AG09309 (cell line): ENCODE measurements at regions not wholly inside any gene's neighbourhood (a gene's known extent, or its start where the extent isn't known, plus 50 kb on each side); places are given as distances from the start of the nearest gene placed in this dataset.

Experiments
- DNase-seq: peaks from one replicate; pipeline ENCODE4 v3.0.0-alpha.2; 2010; ENCODE audit warnings: low read depth
- H3K4me3 ChIP-seq: 2 replicates; pipeline ENCODE4 v1.5.1; 2011; ENCODE audit warnings: mild to moderate bottlenecking, low read depth, low read length, moderate library complexity; ENCODE audit not compliant: control insufficient read depth
- CTCF ChIP-seq: IDR thresholded peaks from 2 replicates; pipeline ENCODE4 v1.5.1; 2011; ENCODE audit warnings: mild to moderate bottlenecking, low read depth, low read length, inconsistent platforms; ENCODE audit not compliant: insufficient read depth, control insufficient read depth; ENCODE audit errors: missing control alignments

- no peak for DNase-seq
- no peak overlapping the region for H3K4me3 ChIP-seq
- no peak for TF ChIP-seq CTCF
Observed at GRCh38 chr17:13994050-13994449, 75.3 kb upstream of the COX10 start.

DNA sequence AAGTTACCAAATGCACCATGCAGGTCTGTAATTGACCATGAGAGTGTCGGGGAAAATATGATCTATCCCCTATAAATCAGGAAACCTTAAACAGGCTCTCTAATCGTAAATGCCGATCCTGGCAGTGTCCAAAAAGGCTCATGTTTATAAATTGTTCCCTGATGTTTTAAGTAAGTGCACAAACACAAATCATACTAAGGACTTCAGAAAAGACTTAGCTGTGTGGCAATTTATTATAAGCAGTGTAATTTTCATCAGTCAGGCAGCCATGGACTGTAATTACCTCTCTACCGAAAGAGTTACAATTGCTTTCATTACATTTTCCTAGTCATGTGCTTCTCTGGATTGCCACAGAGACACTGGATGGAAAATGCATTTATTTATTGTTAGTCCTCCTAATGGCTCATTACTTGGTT, 73.4 kb upstream of the COX10 start:
- no peak overlapping the region; the same call in 1 of the 2 replicates for H3K4me3 ChIP-seq
- DNase-seq: no peak
- TF ChIP-seq CTCF: no peak

DNA sequence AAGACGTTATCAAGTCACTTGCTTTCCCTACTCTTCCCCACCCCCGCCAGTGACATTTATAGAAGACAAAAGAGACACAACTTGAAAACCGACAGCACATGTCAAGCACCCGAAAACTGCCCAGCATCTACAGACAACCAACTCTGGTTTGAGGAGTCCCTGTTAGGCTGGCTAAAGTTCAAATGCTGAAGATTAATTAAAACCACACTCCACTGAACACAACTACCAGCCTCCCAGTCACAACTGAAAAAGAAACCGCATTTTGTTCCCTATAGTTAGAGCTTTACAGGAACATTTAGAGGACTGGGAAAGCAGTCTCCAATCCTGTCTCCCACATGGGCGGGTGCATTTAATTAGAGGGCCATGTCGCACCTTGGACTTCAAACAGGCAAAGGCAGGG, 73.0 kb upstream of the COX10 start:
- no peak overlapping the region; the same call in 1 of the 2 replicates for H3K4me3 ChIP-seq
- TF ChIP-seq CTCF: no peak

GRCh38 chr17:13996748-13997147, 72.6 kb upstream of the COX10 start:
- DNase-seq: no peak
- TF ChIP-seq CTCF: no peak
- no peak overlapping the region for H3K4me3 ChIP-seq

More for the DNA sequence above, 73.0 kb upstream of the COX10 start:
- no peak for DNase-seq

DNA sequence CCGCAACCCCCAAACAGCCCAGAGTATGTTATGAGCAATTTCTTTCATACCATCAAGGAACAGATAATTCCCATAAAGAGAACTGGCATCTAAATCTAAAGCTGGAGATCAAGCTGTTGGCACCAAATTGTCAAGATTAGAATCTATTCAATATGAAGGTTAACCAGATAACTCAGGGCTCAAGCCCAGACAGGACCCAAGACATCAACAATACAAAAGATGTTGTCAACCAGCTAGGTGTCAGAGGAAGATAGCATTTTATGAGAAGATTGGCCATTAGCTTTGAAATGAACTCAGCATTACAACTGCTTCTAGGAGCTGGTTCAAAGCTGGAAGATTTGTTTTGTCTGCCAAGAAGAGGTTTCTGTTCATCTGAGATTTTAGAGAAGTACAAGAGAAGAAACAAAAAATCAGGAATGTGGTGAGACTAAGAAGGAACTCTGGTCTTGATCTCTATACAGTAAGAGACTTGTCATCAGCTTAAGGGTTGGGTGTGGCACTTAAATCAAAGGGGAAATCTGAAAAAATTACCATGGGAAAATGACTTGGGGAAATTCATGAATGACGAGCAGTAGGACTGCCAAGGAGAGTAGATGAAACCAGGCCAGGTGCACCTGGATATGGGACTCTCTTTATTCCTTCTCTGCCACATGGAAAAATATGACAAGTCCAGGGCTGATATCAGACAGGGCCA, 64.2 kb upstream of the COX10 start:
- no peak for TF ChIP-seq CTCF
- H3K4me3 ChIP-seq: no peak overlapping the region
- no peak for DNase-seq

GRCh38 chr17:14006249-14006942, 62.9 kb upstream of the COX10 start:
- no peak for TF ChIP-seq CTCF
- H3K4me3 ChIP-seq: no peak overlapping the region

More at GRCh38 chr17:14006249-14006942, 62.9 kb upstream of the COX10 start:
- no peak for DNase-seq
